ENCODE measurements at regions not wholly inside any gene's neighbourhood (a gene's known extent, or its start where the extent isn't known, plus 50 kb on each side); places are given as distances from the start of the nearest gene placed in this dataset.

DNA sequence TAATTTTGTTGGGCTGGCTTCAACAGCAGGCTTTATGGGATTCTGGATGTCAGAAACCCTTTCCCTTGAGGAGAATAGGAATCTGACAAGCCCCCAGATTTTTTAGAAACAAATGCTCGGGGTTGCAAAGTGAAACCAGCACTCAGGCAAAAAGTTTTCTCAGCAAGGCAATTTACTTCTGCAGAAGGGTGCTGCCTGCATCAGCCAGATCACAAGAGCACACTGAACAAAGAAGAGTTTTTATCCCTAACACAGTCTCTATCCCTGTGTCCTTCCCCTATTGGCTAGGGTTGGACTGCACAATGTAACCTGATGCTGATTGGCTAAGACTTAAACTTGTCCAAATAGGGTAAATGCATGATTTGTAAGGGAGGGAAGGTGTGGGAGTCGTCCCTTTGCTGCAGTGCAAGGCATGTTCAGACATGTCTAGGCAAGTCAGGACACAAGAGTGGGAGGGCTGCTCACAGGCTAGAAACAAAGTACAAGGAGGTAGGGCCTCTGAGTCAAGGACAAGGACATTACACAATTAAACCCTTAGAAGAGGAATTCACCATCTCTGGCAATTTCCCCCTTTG is 175.8 kb downstream of the CCNG2 start:
- no peak overlapping the region for H3K4me3 ChIP-seq (ENCODE audit: low read depth, low read length)
- TF ChIP-seq, protein P1, sequence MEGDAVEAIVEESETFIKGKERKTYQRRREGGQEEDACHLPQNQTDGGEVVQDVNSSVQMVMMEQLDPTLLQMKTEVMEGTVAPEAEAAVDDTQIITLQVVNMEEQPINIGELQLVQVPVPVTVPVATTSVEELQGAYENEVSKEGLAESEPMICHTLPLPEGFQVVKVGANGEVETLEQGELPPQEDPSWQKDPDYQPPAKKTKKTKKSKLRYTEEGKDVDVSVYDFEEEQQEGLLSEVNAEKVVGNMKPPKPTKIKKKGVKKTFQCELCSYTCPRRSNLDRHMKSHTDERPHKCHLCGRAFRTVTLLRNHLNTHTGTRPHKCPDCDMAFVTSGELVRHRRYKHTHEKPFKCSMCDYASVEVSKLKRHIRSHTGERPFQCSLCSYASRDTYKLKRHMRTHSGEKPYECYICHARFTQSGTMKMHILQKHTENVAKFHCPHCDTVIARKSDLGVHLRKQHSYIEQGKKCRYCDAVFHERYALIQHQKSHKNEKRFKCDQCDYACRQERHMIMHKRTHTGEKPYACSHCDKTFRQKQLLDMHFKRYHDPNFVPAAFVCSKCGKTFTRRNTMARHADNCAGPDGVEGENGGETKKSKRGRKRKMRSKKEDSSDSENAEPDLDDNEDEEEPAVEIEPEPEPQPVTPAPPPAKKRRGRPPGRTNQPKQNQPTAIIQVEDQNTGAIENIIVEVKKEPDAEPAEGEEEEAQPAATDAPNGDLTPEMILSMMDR (conservative IDR thresholded peaks at IDR 0.05; ENCODE audit: low read depth, low read length), result no peak
- DNase-seq (ENCODE audit: low read depth), result no peak

DNA sequence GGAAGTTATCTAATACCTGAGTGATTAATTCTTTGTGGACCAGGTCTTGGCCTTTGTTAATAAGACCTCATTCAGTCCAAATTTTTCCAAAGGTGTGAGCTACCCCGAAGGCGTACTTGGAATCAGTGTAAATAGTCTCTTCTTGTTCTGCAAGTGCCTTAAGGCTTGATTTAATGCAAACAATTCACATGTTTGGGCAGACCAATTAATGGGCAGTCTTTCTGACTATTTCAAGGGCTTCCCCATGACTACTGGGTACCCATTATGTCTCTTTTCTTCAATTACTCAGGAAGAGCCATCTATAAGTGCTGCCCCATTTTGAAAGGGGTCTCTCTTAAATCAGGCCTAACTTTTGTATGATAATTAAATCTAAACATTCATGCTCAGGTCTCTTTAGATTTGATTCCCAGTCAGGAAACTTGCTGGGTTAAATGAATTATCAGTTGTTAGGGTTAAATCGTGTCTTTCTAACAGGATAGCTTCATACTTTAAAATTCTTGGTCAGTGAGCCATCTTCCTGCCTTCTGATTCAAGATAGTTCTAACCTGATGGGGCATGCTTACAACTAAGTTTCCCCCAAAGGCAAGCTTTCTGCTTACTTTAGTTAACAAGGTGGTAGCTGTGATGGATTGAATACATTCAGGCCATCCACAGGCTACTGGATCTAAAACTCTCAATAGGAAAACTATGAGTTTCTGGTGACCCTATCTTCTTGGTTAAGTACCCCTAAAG is 179.6 kb downstream of the CCNG2 start:
- no peak overlapping the region for H3K4me3 ChIP-seq (ENCODE audit: low read depth, low read length)
- no peak for DNase-seq (ENCODE audit: low read depth)
- TF ChIP-seq, protein P1 (conservative IDR thresholded peaks at IDR 0.05; ENCODE audit: low read depth, low read length), result no peak

DNA sequence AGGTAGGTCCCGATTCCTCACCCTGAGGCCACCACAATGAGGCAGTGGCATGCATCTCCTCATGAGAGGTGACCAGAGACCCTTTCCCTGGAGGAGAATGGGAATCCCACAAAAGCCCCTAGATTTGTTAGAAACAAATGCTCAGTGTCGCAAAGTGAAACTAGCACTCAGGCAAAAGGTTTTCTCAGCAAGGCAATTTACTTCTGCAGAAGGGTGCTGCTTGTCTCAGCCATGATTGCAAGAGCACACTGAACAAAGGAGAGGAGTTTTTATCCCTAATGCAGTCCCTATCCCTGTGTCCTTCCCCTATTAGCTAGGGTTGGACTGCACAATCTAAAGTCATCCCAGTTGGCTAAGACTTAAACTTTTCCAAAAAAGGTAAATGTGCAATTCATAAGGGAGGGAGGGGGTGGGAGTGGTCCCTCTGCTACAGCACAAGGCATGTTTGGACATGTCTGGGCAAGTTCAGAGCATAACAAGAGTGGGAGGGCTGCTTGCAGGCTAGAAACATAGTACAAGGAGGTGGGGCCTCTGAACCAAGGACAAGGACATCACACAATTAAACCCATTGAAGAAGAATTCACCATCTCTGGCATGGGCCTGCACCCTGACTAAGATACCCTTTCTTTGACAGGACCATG is 185.3 kb downstream of the CCNG2 start:
- TF ChIP-seq, protein P1 (conservative IDR thresholded peaks at IDR 0.05; ENCODE audit: low read depth, low read length), result no peak
- no peak for DNase-seq (ENCODE audit: low read depth)
- no peak overlapping the region for H3K4me3 ChIP-seq (ENCODE audit: low read depth, low read length)

GRCh38 chr4:77344001-77344400 is 187.0 kb downstream of the CCNG2 start:
- no peak for DNase-seq (ENCODE audit: low read depth)
- TF ChIP-seq, protein P1 (conservative IDR thresholded peaks at IDR 0.05; ENCODE audit: low read depth, low read length), result no peak
- no peak overlapping the region for H3K4me3 ChIP-seq (ENCODE audit: low read depth, low read length)

- TF ChIP-seq, protein P1 (conservative IDR thresholded peaks at IDR 0.05; ENCODE audit: low read depth, low read length), result no peak
- DNase-seq (ENCODE audit: low read depth), result no peak
- no peak overlapping the region for H3K4me3 ChIP-seq (ENCODE audit: low read depth, low read length)
Observed at GRCh38 chr4:77344784-77345183, 187.8 kb downstream of the CCNG2 start.

DNA sequence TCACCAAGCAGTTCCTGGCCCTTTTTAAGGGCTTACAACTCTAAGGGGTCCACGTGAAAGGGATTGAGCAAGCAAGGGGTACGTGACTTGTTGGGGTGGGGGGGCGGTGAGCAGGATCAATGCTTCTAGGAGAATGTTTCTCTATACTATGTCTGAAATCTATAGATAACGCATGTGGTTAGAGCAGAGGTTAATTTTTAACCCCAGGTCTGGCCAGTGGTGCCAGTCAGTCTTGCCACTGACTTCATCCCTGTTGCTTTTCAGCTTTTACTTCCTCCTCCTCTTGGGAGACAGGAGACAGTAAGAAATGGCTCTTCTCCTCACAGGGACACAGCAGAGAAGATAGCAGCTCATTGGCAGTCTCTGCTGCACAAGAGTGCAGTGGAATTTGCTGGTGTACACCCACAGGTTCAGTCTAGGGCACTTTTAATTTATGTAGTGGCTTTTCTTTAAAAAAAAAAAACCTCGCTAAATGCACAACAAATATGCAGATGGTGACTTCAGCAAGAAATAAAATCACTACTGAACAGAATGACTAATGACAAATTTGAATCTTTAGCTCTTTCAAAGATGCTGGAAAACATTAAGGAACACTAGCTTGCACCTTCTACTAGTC is 190.5 kb downstream of the CCNG2 start:
- no peak overlapping the region for H3K4me3 ChIP-seq (ENCODE audit: low read depth, low read length)
- TF ChIP-seq, protein P1 (conservative IDR thresholded peaks at IDR 0.05; ENCODE audit: low read depth, low read length), result no peak
- no peak for DNase-seq (ENCODE audit: low read depth)
